ENCODE measurements at regions not wholly inside any gene's neighbourhood (a gene's known extent, or its start where the extent isn't known, plus 50 kb on each side); places are given as distances from the start of the nearest gene placed in this dataset.
A peak's percentile ranks its signal among the peaks of the same experiment; 100 is the strongest.

DNA sequence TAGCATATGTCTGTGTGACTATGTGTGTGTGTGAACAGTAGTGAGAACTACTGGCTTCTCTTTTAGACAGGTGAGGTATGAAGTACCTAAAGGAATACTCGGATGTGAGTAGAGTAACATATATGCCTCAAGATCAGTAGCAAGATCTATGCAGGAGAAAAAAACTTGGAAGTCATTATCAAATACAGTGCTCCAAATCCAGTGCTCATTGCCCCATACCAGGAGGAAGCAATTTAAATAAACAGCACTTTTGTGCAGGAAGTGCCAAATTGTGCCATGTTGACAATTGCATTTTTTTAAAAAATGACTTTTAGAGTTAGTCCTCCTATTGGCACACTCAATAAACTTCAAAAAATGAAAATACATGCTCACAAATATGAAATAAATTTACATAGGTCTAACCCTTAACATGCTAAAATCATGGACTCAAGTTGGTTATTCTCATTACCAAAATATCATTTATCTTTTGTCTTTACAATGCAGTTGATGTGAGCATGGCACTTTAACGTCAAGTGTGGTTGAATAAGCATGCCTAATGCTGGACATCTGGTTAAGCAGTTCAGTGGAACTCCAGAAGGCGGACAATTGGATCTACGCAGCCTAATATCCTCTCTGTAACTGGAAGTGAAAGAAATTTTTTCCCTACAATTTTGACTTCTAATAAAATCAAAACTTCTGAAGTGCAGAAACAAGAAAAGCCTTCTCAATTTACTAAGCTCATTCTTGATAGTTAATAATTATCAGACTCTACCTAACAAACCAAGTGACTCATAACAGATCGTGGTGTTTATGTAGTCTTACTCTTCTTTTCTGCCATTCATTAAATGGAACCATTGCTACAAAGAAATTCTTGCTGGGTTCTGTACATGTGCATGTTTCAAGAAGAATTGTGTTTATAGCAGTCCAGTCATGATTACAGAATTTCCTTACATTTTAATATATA, 195.2 kb downstream of the MDFIC start:
- Histone ChIP-seq H3K79me2 (ENCODE audit: control insufficient read depth, insufficient read depth, low read length) (no peaks in the 10 kb centered on the region), H3K27ac (ENCODE audit: control insufficient read depth, insufficient read depth) (no peak overlapping the region), H3K9ac (ENCODE audit: control insufficient read depth, insufficient read depth, low read length) (no peak overlapping the region), H3K4me2 (ENCODE audit: control insufficient read depth, insufficient read depth) (no peak overlapping the region), H4K20me1 (ENCODE audit: control insufficient read depth, insufficient read depth) (no peaks in the 10 kb centered on the region), H3K36me3 (ENCODE audit: control insufficient read depth in 2 of 2, insufficient read depth in 2 of 2, low read length in 1 of 2) (no peaks in the 10 kb centered on the region), H2AFZ (ENCODE audit: control insufficient read depth, low read depth, low read length) (no peak overlapping the region), H3K4me1 (ENCODE audit: control insufficient read depth, insufficient read depth, low read length) (no peaks in the 10 kb centered on the region), H3K4me3 (no peak overlapping the region), H3K27me3 (replicated peaks in 1 of 2; ENCODE audit: control insufficient read depth in 2 of 2, insufficient read depth in 2 of 2, low read length in 1 of 2) (no peaks in the 10 kb centered on the region), H3K9me3 (replicated peaks; ENCODE audit: control insufficient read depth, insufficient read depth, low read length) (no peaks in the 10 kb centered on the region)
- no peak for TF ChIP-seq GATAD2B (conservative IDR thresholded peaks at IDR 0.05; ENCODE audit: low read depth)
- TF ChIP-seq, protein P1, sequence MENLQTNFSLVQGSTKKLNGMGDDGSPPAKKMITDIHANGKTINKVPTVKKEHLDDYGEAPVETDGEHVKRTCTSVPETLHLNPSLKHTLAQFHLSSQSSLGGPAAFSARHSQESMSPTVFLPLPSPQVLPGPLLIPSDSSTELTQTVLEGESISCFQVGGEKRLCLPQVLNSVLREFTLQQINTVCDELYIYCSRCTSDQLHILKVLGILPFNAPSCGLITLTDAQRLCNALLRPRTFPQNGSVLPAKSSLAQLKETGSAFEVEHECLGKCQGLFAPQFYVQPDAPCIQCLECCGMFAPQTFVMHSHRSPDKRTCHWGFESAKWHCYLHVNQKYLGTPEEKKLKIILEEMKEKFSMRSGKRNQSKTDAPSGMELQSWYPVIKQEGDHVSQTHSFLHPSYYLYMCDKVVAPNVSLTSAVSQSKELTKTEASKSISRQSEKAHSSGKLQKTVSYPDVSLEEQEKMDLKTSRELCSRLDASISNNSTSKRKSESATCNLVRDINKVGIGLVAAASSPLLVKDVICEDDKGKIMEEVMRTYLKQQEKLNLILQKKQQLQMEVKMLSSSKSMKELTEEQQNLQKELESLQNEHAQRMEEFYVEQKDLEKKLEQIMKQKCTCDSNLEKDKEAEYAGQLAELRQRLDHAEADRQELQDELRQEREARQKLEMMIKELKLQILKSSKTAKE (IDR thresholded peaks at IDR 0.05; ENCODE audit: low read depth, poor library complexity, severe bottlenecking) = no peak
- TF ChIP-seq BCL3 (IDR thresholded peaks at IDR 0.05; ENCODE audit: borderline replicate concordance, insufficient read depth, low read depth, low read length, poor library complexity, severe bottlenecking) = no peak
- TF ChIP-seq, protein P2, sequence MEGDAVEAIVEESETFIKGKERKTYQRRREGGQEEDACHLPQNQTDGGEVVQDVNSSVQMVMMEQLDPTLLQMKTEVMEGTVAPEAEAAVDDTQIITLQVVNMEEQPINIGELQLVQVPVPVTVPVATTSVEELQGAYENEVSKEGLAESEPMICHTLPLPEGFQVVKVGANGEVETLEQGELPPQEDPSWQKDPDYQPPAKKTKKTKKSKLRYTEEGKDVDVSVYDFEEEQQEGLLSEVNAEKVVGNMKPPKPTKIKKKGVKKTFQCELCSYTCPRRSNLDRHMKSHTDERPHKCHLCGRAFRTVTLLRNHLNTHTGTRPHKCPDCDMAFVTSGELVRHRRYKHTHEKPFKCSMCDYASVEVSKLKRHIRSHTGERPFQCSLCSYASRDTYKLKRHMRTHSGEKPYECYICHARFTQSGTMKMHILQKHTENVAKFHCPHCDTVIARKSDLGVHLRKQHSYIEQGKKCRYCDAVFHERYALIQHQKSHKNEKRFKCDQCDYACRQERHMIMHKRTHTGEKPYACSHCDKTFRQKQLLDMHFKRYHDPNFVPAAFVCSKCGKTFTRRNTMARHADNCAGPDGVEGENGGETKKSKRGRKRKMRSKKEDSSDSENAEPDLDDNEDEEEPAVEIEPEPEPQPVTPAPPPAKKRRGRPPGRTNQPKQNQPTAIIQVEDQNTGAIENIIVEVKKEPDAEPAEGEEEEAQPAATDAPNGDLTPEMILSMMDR (IDR thresholded peaks at IDR 0.05 in 2 of 3, conservative IDR thresholded peaks at IDR 0.05 in 1 of 3; ENCODE audit: control insufficient read depth in 2 of 3, extremely low read depth in 1 of 3, insufficient read depth in 1 of 3, low read depth in 3 of 3, low read length in 3 of 3) = no peak
- no peak for TF ChIP-seq IKZF1 (conservative IDR thresholded peaks at IDR 0.05)
- no peak for TF ChIP-seq ZSCAN29 (IDR thresholded peaks at IDR 0.05)
- ChIA-PET POLR2A (no interaction called here), SMC1A (ENCODE audit: uncharacterized antibody, unreplicated experiment) (no interaction called here), RAD21 (ENCODE audit: unreplicated experiment) (no interaction called here), CTCF (no interaction called here)
- in situ Hi-C loops (cut with MboI) (no loop called here), intact Hi-C loops (cut with micrococcal nuclease; ENCODE audit: unreplicated experiment) (no loop called here)
- DNase-seq (ENCODE audit: low read depth, low spot score) (no peak), FAIRE-seq (no peak), ATAC-seq (peak; percentile 29; the same call in 2 of the 3 replicates)
- 58% methylated on average over 5 of the region's 5 CpGs for WGBS (ENCODE audit: insufficient coverage, insufficient replicate concordance, low lambda C conversion rate, missing lambda C conversion rate)
- no TSS peak for BruUV-seq (replicated peaks)
